Uterus (tissue), 3 donors: ENCODE measurements at regions not wholly inside any gene's neighbourhood (a gene's known extent, or its start where the extent isn't known, plus 50 kb on each side); places are given as distances from the start of the nearest gene placed in this dataset.

Experiments
- DNase-seq, 2 donors: peaks; one replicate each; pipeline ENCODE4 v3.0.0-alpha.2; 2019 to 2020
- H3K27ac ChIP-seq, 2 donors: fragments of 200-600 bp; sonication (generic); 1 replicate in 1 of 2; 2 replicates in 1 of 2; pipeline ENCODE4 v1.5.1; 2016 to 2018
- H3K27me3 ChIP-seq, 2 donors: fragments of 200-600 bp; sonication (generic); one replicate each; pipeline ENCODE4 v1.5.1; 2018 to 2019; ENCODE audit warnings: control low read depth in 1 of 2
- H3K36me3 ChIP-seq, 2 donors: fragments of 200-600 bp; sonication (generic); one replicate each; pipeline ENCODE4 v1.5.1; 2019; ENCODE audit warnings: control low read depth in 1 of 2
- H3K4me1 ChIP-seq, 2 donors: fragments of 200-600 bp; sonication (generic); one replicate each; pipeline ENCODE4 v1.5.1; 2018 to 2019; ENCODE audit warnings: control low read depth in 1 of 2
- H3K4me3 ChIP-seq, 2 donors: fragments of 200-600 bp; sonication (generic); 1 replicate in 1 of 2; 2 replicates in 1 of 2; pipeline ENCODE4 v1.5.1; 2018 to 2019; ENCODE audit warnings: mild to moderate bottlenecking in 1 of 2
- H3K9me3 ChIP-seq, 2 donors: fragments of 200-600 bp; sonication (generic); one replicate each; pipeline ENCODE4 v1.5.1; 2019; ENCODE audit warnings: control low read depth in 1 of 2
- POLR2A ChIP-seq, 2 donors: fragments of 450-650 bp; IDR thresholded peaks; one replicate each; pipeline ENCODE4 v1.6.1; 2016; ENCODE audit warnings: antibody characterized with exemption in 2 of 2, mild to moderate bottlenecking in 1 of 2, moderate library complexity in 1 of 2
- intact Hi-C: fragments of 100-400 bp; cut with DNase I; formaldehyde crosslinking; loops from one replicate; pipeline ENCODE4 v1.15.1; 2023; ENCODE audit warnings: low total_unique reads
- TF ChIP-seq, protein P1 (sequence below), 4 experiments: fragments of 200-600 bp in 2 of 4; fragments of 450-650 bp in 2 of 4; sonication (generic) in 2 of 4; IDR thresholded peaks; one replicate each; pipeline ENCODE4 v1.5.1; 2016 to 2019; ENCODE audit warnings: antibody characterized with exemption in 4 of 4, mild to moderate bottlenecking in 2 of 4, moderate library complexity in 1 of 4
- donor health status: DM: yes; HTN: yes; CAD: no.

DNA sequence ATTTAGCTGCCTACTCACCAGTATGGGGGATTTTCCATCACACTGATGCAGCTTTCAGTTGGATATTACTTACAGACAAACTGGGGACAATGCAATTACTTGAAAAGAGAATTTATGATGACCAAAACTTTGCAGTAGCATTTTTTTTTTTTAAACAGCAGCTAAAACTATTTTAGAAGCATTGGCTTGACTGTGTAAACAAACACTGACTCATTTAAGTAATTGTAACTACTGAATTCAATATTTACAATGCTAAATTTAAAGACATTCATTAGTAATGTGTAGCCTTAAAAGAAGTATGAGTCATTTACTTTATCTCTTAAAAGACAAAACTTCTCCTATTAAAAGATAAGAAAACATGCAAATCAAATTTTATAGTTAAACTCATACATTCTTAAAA, 295.9 kb upstream of the FERMT1 start:
- H3K9me3 ChIP-seq: no peaks in the 10 kb centered on the region
- H3K27ac ChIP-seq: no peak overlapping the region
- no peaks in the 10 kb centered on the region for H3K27me3 ChIP-seq
- no peak for DNase-seq
- intact Hi-C loops: no loop called here
- H3K4me3 ChIP-seq: no peak overlapping the region
- TF ChIP-seq, protein P1, sequence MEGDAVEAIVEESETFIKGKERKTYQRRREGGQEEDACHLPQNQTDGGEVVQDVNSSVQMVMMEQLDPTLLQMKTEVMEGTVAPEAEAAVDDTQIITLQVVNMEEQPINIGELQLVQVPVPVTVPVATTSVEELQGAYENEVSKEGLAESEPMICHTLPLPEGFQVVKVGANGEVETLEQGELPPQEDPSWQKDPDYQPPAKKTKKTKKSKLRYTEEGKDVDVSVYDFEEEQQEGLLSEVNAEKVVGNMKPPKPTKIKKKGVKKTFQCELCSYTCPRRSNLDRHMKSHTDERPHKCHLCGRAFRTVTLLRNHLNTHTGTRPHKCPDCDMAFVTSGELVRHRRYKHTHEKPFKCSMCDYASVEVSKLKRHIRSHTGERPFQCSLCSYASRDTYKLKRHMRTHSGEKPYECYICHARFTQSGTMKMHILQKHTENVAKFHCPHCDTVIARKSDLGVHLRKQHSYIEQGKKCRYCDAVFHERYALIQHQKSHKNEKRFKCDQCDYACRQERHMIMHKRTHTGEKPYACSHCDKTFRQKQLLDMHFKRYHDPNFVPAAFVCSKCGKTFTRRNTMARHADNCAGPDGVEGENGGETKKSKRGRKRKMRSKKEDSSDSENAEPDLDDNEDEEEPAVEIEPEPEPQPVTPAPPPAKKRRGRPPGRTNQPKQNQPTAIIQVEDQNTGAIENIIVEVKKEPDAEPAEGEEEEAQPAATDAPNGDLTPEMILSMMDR (IDR thresholded peaks at IDR 0.05): no peak
- TF ChIP-seq POLR2A (IDR thresholded peaks at IDR 0.05): no peak
- H3K36me3 ChIP-seq: no peaks in the 10 kb centered on the region
- no peaks in the 10 kb centered on the region for H3K4me1 ChIP-seq

DNA sequence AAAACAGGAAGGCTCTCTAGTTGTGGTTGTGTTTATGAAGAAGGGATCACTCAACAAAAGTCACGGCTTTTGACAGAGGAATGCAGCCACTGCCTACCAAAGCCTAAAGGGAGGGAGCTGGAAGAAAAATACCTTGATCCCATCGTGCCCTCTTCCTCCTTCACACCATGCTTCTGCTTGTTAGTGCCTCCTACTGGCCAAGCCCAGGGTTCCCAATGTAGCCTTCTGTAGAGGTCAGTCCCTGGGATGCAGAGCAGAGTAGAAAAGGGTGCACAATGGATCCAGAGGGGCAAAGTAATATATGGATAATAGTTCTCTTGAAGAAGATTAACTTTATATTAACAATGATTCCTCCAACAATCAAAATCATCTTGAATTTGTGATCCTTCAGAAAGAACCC, 293.5 kb upstream of the FERMT1 start:
- intact Hi-C loops: no loop called here
- Histone ChIP-seq H3K4me3 (no peak overlapping the region), H3K27me3 (no peaks in the 10 kb centered on the region), H3K4me1 (no peaks in the 10 kb centered on the region), H3K27ac (no peak overlapping the region), H3K36me3 (no peaks in the 10 kb centered on the region), H3K9me3 (no peaks in the 10 kb centered on the region)
- no peak for DNase-seq
- TF ChIP-seq, protein P1 (IDR thresholded peaks at IDR 0.05): no peak
- TF ChIP-seq POLR2A (IDR thresholded peaks at IDR 0.05): no peak

DNA sequence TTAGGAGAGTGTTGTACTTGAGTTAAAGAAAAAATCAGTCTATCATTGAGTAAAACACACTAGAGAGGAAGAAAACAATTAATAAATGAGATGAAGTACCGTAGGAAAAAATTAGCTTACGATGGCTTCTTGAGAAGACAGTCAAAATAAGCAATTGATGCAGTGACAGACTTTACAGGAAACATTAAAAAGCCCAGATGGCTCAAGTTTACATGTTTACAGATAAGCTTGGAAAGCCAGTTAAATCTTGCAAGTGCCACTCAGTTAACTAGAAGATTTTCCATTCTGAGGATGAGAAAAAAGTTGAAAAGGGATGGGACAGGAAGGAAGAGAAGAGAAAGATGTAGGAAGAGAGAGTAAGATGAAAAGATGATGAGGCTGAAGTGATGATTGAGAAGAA, 288.8 kb upstream of the FERMT1 start:
- Histone ChIP-seq H3K4me1 (no peaks in the 10 kb centered on the region), H3K27me3 (no peaks in the 10 kb centered on the region), H3K4me3 (no peak overlapping the region), H3K9me3 (no peaks in the 10 kb centered on the region), H3K27ac (no peak overlapping the region), H3K36me3 (no peaks in the 10 kb centered on the region)
- no peak for TF ChIP-seq POLR2A (IDR thresholded peaks at IDR 0.05)
- TF ChIP-seq, protein P1 (IDR thresholded peaks at IDR 0.05): no peak
- no peak for DNase-seq
- intact Hi-C loops: no loop called here

DNA sequence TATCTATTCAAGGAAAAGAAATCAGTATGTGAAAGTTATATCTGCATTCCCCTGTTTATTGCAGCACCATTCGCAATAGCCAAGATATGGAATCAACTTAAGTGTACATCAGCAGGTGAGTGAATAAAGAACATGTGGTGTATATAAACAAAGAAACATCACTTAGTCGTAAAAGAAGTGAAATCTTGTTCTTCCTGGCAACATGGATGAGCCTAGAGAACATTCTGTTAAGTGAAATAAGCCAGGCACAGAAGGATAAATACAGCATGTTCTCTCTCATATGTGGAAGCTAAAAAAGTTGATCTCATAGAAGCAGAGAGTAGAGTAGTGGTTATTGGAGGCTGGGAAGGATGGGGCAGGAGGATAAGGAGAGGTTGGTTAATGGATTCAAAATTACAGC, 287.9 kb upstream of the FERMT1 start:
- DNase-seq: no peak
- no peaks in the 10 kb centered on the region for H3K27me3 ChIP-seq
- no peaks in the 10 kb centered on the region for H3K4me1 ChIP-seq
- H3K36me3 ChIP-seq: no peaks in the 10 kb centered on the region
- TF ChIP-seq, protein P1 (IDR thresholded peaks at IDR 0.05): no peak
- no peak for TF ChIP-seq POLR2A (IDR thresholded peaks at IDR 0.05)
- H3K9me3 ChIP-seq: no peaks in the 10 kb centered on the region
- no peak overlapping the region for H3K27ac ChIP-seq
- intact Hi-C loops: no loop called here
- no peak overlapping the region for H3K4me3 ChIP-seq

DNA sequence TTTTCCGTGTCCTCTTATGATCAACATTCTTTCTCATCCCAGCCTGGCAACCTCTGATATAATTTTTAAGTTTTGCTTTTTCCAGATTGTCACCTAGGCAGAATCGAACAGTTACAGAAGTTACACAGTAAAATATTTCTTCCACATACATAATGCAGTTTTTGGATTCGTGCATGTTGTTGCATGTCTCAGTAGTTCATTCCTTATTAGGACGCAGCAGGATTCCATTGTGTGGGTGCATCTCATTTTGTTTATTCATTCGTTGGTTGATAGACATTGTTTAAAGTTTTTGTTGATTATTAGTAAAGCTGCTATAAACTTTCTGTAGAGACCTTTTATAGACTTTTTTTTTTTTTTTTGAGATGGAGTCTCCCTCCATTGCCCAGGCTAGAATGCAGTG, 284.3 kb upstream of the FERMT1 start:
- DNase-seq: no peak
- TF ChIP-seq, protein P1 (IDR thresholded peaks at IDR 0.05): no peak
- no peak for TF ChIP-seq POLR2A (IDR thresholded peaks at IDR 0.05)
- Histone ChIP-seq H3K36me3 (no peaks in the 10 kb centered on the region), H3K27ac (no peak overlapping the region), H3K27me3 (no peaks in the 10 kb centered on the region), H3K4me3 (no peak overlapping the region), H3K4me1 (no peaks in the 10 kb centered on the region), H3K9me3 (no peaks in the 10 kb centered on the region)
- intact Hi-C loops: no loop called here
